Osteoblast (primary cell): ENCODE measurements at regions not wholly inside any gene's neighbourhood (a gene's known extent, or its start where the extent isn't known, plus 50 kb on each side); places are given as distances from the start of the nearest gene placed in this dataset.

Experiments used
- DNase-seq: peaks from one replicate; pipeline ENCODE4 v3.0.0; 2011; ENCODE audit warnings: low spot score, mixed read lengths; ENCODE audit not compliant: insufficient read length; ENCODE audit errors: missing footprints
- H2AFZ ChIP-seq: 2 replicates; pipeline ENCODE4 v1.6.0; 2011; ENCODE audit warnings: mild to moderate bottlenecking, low read length
- H3K27ac ChIP-seq: 2 replicates; pipeline ENCODE4 v1.5.1; 2011; ENCODE audit warnings: mild to moderate bottlenecking, low read depth, low read length, moderate library complexity
- H3K27me3 ChIP-seq: 2 replicates; pipeline ENCODE4 v1.6.0; 2012; ENCODE audit warnings: mild to moderate bottlenecking, control low read depth, inconsistent platforms, low read length, moderate library complexity; ENCODE audit not compliant: insufficient read depth
- H3K36me3 ChIP-seq: 2 replicates; pipeline ENCODE4 v1.5.1; 2011; ENCODE audit warnings: mild to moderate bottlenecking, low read length, control low read depth, moderate library complexity; ENCODE audit not compliant: insufficient read depth
- H3K4me1 ChIP-seq: 2 replicates; pipeline ENCODE4 v1.5.1; 2011; ENCODE audit warnings: mild to moderate bottlenecking, low read length, control low read depth, moderate library complexity; ENCODE audit not compliant: insufficient read depth
- H3K4me2 ChIP-seq: 2 replicates; pipeline ENCODE4 v1.6.0; 2011; ENCODE audit warnings: mild to moderate bottlenecking, low read length; ENCODE audit not compliant: insufficient read depth
- H3K4me3 ChIP-seq: fragments of 200-600 bp; sonication (generic); 3 replicates; pipeline ENCODE4 v1.5.1; 2012; ENCODE audit warnings: mild to moderate bottlenecking, low read length, inconsistent platforms; ENCODE audit not compliant: insufficient read depth
- H3K79me2 ChIP-seq: 2 replicates; pipeline ENCODE4 v1.6.0; 2012; ENCODE audit warnings: mild to moderate bottlenecking, low read length, control low read depth, inconsistent platforms; ENCODE audit not compliant: insufficient read depth
- H3K9me3 ChIP-seq: 2 replicates; pipeline ENCODE4 v1.5.1; 2011; ENCODE audit warnings: low read depth, low read length, control low read depth
- H4K20me1 ChIP-seq: 2 replicates; pipeline ENCODE4 v1.6.0; 2012; ENCODE audit warnings: mild to moderate bottlenecking, low read length, control low read depth; ENCODE audit not compliant: insufficient read depth
- CTCF ChIP-seq: IDR thresholded peaks from 2 replicates; pipeline ENCODE4 v1.5.1; 2011; ENCODE audit warnings: mild to moderate bottlenecking, low read depth, low read length, moderate library complexity; ENCODE audit errors: extremely low read depth

- no peaks in the 10 kb centered on the region for H3K9me3 ChIP-seq
- H4K20me1 ChIP-seq: no peaks in the 10 kb centered on the region
- no peaks in the 10 kb centered on the region for H3K79me2 ChIP-seq
- peaks cover 5% of the 10 kb centered on the region for H3K4me1 ChIP-seq
- no peak overlapping the region for H3K27ac ChIP-seq
- no peak for TF ChIP-seq CTCF
- no peak for DNase-seq
- peaks cover 11% of the 10 kb centered on the region for H3K27me3 ChIP-seq
- H3K4me3 ChIP-seq: no peak overlapping the region
- no peaks in the 10 kb centered on the region for H3K36me3 ChIP-seq
- H3K4me2 ChIP-seq: no peak overlapping the region
- no peak overlapping the region for H2AFZ ChIP-seq
These were observed 75.9 kb downstream of the HRH4 start for GRCh38 chr18:24536326-24536725.

- peaks cover 11% of the 10 kb centered on the region for H3K27me3 ChIP-seq
- H3K4me1 ChIP-seq: peaks cover 5% of the 10 kb centered on the region
- no peak overlapping the region for H3K4me2 ChIP-seq
- no peak for TF ChIP-seq CTCF
- H3K27ac ChIP-seq: no peak overlapping the region
- H3K36me3 ChIP-seq: no peaks in the 10 kb centered on the region
- no peaks in the 10 kb centered on the region for H3K79me2 ChIP-seq
- H2AFZ ChIP-seq: no peak overlapping the region
- DNase-seq: no peak
- H3K9me3 ChIP-seq: no peaks in the 10 kb centered on the region
- no peak overlapping the region for H3K4me3 ChIP-seq
- no peaks in the 10 kb centered on the region for H4K20me1 ChIP-seq
These were observed 76.4 kb downstream of the HRH4 start for GRCh38 chr18:24536834-24537233.

GRCh38 chr18:24538414-24539264 lies 78.2 kb downstream of the HRH4 start:
- Histone ChIP-seq H3K27ac (no peak overlapping the region), H4K20me1 (no peaks in the 10 kb centered on the region), H3K79me2 (no peaks in the 10 kb centered on the region), H3K36me3 (no peaks in the 10 kb centered on the region), H3K9me3 (no peaks in the 10 kb centered on the region), H3K27me3 (peaks cover 8% of the 10 kb centered on the region), H2AFZ (no peak overlapping the region), H3K4me1 (peaks cover 5% of the 10 kb centered on the region), H3K4me3 (no peak overlapping the region), H3K4me2 (no peak overlapping the region)
- TF ChIP-seq CTCF: no peak
- DNase-seq: no peak

GRCh38 chr18:24539866-24540617 lies 79.6 kb downstream of the HRH4 start:
- no peak for TF ChIP-seq CTCF
- no peaks in the 10 kb centered on the region for H3K36me3 ChIP-seq
- no peaks in the 10 kb centered on the region for H3K9me3 ChIP-seq
- H3K4me1 ChIP-seq: peaks cover 5% of the 10 kb centered on the region
- no peak overlapping the region for H3K27ac ChIP-seq
- H4K20me1 ChIP-seq: no peaks in the 10 kb centered on the region
- H3K27me3 ChIP-seq: peaks cover 13% of the 10 kb centered on the region
- H3K4me3 ChIP-seq: no peak overlapping the region
- DNase-seq: no peak
- no peak overlapping the region for H3K4me2 ChIP-seq
- no peak overlapping the region for H2AFZ ChIP-seq
- H3K79me2 ChIP-seq: no peaks in the 10 kb centered on the region
